Left lung (tissue), 4 donors: ENCODE measurements at regions not wholly inside any gene's neighbourhood (a gene's known extent, or its start where the extent isn't known, plus 50 kb on each side); places are given as distances from the start of the nearest gene placed in this dataset.

ENCODE experiments used
- ATAC-seq: fragments of 200-7000 bp; cut with Tn5 transposase; one replicate; pipeline ENCODE4 v1.9.1; 2020; ENCODE audit warnings: moderate library complexity
- DNase-seq, 4 donors: peaks; one replicate each; pipeline ENCODE4 v3.0.0-alpha.2; 2013 to 2020
- H3K27ac ChIP-seq, 2 donors: fragments of 200-600 bp; sonication (generic) in 1 of 2; one replicate each; pipeline versions ENCODE4 v1.5.0 to v1.8.0; 2020 to 2021
- H3K27me3 ChIP-seq, 2 donors: fragments of 200-600 bp; sonication (generic) in 1 of 2; one replicate each; pipeline versions ENCODE4 v1.5.0 to v1.8.0; 2020 to 2021
- H3K36me3 ChIP-seq, 2 donors: fragments of 200-600 bp; sonication (generic) in 1 of 2; one replicate each; pipeline versions ENCODE4 v1.5.0 to v1.8.0; 2020 to 2021
- H3K4me1 ChIP-seq, 2 donors: fragments of 200-600 bp; one replicate each; pipeline ENCODE4 v1.8.0; 2021
- H3K4me3 ChIP-seq, 2 donors: fragments of 200-600 bp; sonication (generic) in 1 of 2; one replicate each; pipeline versions ENCODE4 v1.5.0 to v1.8.0; 2020 to 2021; ENCODE audit warnings: mild to moderate bottlenecking in 1 of 2
- H3K9me3 ChIP-seq, 2 donors: fragments of 200-600 bp; sonication (generic) in 1 of 2; one replicate each; pipeline versions ENCODE4 v1.5.0 to v1.8.0; 2020 to 2021
- intact Hi-C, 2 donors: fragments of 100-400 bp; cut with DNase I; formaldehyde crosslinking; loops; one replicate each; pipeline versions ENCODE4 v1.11.2 to v1.14.2; 2022
- TF ChIP-seq, protein P1 (sequence below), 2 donors: fragments of 200-600 bp; sonication (generic) in 1 of 2; IDR thresholded peaks; one replicate each; pipeline versions ENCODE4 v1.5.0 to v1.8.0; 2021; ENCODE audit warnings: antibody characterized with exemption in 2 of 2
- donor health status: DM: no; HTN: yes; CAD: no.
- donor health status: DM: no; HTN: no; CAD: no.

DNA sequence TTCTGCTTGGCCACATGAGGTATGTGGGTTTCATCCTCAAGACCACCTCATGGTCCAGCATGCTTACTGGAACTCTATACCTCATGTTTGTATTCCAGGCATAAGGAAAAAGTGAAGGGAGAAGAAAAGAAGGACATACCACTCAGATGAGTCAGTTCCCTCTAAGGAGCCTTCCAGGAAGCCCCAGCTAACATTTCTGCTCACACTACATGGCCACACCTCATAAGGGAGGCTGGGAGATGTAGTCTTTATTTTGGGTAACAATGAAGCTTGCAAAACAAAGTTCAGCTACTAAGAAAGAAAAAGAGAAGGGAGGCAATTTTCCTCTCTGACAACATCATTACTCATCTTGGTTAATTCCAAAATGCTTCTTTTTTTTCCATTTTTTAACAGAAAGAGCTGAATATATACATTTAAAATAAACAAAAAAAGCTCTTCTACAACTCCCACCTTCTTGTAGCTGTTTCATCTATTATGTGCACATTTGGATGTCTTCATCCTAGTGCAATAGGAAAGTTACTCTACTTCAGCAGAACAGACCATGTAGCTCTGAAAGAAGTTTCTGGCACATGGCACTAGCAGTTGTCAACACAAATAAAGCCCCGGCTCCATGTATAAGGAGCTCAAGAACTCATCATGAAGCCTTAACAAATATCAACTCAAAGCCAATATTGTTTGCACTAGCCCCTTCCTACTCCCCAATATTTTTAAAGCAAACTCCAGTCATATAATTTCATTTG, 123.6 kb upstream of the CCDC112 start:
- intact Hi-C loops: no loop called here

DNA sequence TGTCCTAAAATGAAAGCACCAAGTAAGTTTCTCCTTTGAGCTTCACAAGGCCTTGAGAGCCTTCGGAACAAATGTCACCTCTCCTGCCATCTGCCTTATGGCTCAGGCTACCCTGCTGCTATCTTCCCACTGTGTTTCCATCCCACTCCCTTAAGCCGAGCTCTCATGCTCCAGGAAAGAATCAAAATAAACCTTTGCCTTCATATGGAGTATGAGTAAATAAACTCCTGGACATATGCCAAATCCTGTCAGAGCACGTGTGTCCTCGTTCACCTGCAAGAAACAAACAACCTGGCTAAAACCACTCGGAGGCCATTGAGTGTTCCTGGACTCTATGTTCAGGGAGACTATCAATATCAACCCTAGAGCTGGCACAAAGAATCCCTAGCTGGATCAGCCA, 122.3 kb upstream of the CCDC112 start:
- Histone ChIP-seq H3K9me3 (no peaks in the 10 kb centered on the region), H3K27me3 (no peaks in the 10 kb centered on the region), H3K4me1 (peaks cover 9 to 20% of the 10 kb centered on the region in 2 donors), H3K4me3 (no peak overlapping the region), H3K27ac (no peak overlapping the region), H3K36me3 (no peaks in the 10 kb centered on the region)
- DNase-seq (no peak), ATAC-seq (no peak)
- TF ChIP-seq, protein P1, sequence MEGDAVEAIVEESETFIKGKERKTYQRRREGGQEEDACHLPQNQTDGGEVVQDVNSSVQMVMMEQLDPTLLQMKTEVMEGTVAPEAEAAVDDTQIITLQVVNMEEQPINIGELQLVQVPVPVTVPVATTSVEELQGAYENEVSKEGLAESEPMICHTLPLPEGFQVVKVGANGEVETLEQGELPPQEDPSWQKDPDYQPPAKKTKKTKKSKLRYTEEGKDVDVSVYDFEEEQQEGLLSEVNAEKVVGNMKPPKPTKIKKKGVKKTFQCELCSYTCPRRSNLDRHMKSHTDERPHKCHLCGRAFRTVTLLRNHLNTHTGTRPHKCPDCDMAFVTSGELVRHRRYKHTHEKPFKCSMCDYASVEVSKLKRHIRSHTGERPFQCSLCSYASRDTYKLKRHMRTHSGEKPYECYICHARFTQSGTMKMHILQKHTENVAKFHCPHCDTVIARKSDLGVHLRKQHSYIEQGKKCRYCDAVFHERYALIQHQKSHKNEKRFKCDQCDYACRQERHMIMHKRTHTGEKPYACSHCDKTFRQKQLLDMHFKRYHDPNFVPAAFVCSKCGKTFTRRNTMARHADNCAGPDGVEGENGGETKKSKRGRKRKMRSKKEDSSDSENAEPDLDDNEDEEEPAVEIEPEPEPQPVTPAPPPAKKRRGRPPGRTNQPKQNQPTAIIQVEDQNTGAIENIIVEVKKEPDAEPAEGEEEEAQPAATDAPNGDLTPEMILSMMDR (IDR thresholded peaks at IDR 0.05): no peak
- intact Hi-C loops: no loop called here

More for the DNA sequence above, 123.6 kb upstream of the CCDC112 start:
- Histone ChIP-seq H3K4me3 (no peak overlapping the region), H3K4me1 (peaks cover 8 to 9% of the 10 kb centered on the region in 2 donors), H3K9me3 (no peaks in the 10 kb centered on the region), H3K27me3 (no peaks in the 10 kb centered on the region), H3K27ac (peak overlapping the region in 1 of 2 donors; percentile 51), H3K36me3 (no peaks in the 10 kb centered on the region)
- TF ChIP-seq, protein P1 (IDR thresholded peaks at IDR 0.05): no peak
- peak; percentile 62 for ATAC-seq
- peak in 1 of 4 donors; percentile 40 for DNase-seq

DNA sequence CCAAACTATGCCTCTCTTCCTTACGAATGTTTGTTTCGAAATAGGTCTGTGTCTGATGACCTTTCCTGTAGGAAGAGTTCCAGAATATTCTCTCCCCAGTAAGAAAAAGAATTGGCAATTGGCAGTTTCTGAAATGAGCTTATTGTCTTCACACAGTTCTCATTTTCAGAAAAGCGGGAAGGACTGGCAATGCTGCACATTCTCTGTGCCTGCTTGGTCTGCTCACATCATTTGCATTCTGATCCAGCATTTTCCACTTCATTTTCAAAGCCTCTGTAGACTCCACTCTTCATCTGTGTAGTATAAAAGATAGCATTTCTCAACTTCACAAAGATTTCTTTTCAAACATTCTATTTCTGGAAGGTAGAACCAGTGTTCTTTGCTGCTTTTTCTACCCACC, 120.6 kb upstream of the CCDC112 start:
- intact Hi-C loops: no loop called here
- Histone ChIP-seq H3K4me1 (peaks cover 9 to 21% of the 10 kb centered on the region in 2 donors), H3K27ac (no peak overlapping the region), H3K27me3 (no peaks in the 10 kb centered on the region), H3K9me3 (no peaks in the 10 kb centered on the region), H3K36me3 (no peaks in the 10 kb centered on the region), H3K4me3 (no peak overlapping the region)
- TF ChIP-seq, protein P1 (IDR thresholded peaks at IDR 0.05): no peak
- ATAC-seq (no peak), DNase-seq (no peak)

DNA sequence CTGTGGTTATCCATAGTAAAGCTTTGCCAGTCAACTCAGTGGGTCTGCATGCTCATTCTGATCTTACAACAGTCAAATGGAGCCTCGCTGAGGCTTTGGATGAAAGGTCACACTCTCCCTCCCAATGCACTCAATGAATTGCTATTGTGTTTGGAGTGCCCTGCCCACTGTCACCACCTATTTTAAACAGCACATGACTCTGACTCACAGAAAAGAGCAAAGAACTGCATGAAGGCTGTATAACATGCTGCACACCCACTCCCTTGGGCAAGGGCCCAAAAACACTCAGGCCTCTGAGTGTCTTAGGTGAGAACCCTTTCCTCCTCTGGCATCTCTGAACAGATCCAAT, 118.7 kb upstream of the CCDC112 start:
- peak in 2 of 4 donors; percentile 80 to 83 for DNase-seq
- Histone ChIP-seq H3K27me3 (no peaks in the 10 kb centered on the region), H3K36me3 (no peaks in the 10 kb centered on the region), H3K4me3 (no peak overlapping the region), H3K27ac (peak overlapping the region; percentile 47 to 69), H3K4me1 (peaks cover 6 to 19% of the 10 kb centered on the region in 2 donors), H3K9me3 (no peaks in the 10 kb centered on the region)
- intact Hi-C loops: no loop called here
- TF ChIP-seq, protein P1 (IDR thresholded peaks at IDR 0.05): no peak
- peak; percentile 80 for ATAC-seq

DNA sequence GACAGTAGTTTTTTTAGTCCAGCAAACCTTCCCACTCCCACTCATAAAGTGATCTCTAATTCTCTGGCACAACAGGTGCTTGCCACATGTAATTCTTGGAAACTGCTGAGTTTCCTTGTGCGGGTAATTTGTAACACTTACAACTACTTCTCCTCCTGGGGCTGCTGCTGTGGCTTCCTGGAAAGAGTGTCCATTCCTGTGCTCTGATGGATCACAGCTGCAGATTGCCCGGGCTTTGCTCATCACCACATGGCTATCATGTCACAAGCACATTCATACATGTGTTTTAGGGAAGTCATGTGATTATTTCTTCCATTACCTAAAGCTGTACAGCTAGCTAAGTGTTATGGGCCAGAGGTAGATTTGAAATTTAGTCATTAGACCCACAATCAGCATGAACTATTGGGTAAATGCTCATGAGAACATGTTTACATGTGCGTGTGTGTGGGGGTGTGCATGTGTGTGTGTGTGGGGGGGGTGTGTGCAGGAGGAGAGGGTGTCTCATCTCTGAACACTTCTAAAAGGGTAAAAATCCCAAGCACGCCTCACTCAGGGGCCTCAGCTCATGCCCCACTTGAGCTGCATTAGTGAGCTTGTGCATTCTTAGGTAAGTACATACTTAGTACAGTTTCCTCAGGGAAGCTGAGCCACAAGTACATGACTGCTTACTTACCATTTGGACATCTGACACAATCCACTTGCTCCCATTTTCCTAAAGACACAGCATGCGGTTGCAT, 118.1 kb upstream of the CCDC112 start:
- ATAC-seq (peak; percentile 80), DNase-seq (no peak)
- Histone ChIP-seq H3K4me3 (no peak overlapping the region), H3K4me1 (peaks cover 3 to 15% of the 10 kb centered on the region in 2 donors), H3K27me3 (no peaks in the 10 kb centered on the region), H3K9me3 (no peaks in the 10 kb centered on the region), H3K27ac (peak overlapping the region; percentile 47 to 69), H3K36me3 (no peaks in the 10 kb centered on the region)
- intact Hi-C loops: no loop called here
- TF ChIP-seq, protein P1 (IDR thresholded peaks at IDR 0.05): no peak
